ENCODE measurements at regions not wholly inside any gene's neighbourhood (a gene's known extent, or its start where the extent isn't known, plus 50 kb on each side); places are given as distances from the start of the nearest gene placed in this dataset.

DNA sequence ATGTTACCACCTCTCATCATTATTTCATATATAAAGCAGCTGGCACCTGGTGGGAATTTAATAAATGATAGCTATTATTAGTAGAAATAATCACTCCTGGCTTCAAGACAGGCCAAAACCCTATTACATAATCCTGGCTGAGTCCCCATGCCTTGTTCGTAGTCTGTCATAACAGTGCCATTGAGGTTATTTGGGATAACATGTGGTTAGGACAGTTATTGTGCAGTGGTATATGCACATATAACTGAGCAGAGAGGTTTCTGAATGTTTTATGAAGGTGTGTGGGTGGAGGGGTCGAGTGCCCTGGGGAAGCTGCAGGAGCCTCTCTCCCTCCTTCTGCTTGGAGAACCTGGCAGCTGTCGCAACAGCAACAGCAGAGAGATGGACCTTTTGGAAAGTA is 162.4 kb upstream of the NABP1 start:
- DNase-seq = no peak

DNA sequence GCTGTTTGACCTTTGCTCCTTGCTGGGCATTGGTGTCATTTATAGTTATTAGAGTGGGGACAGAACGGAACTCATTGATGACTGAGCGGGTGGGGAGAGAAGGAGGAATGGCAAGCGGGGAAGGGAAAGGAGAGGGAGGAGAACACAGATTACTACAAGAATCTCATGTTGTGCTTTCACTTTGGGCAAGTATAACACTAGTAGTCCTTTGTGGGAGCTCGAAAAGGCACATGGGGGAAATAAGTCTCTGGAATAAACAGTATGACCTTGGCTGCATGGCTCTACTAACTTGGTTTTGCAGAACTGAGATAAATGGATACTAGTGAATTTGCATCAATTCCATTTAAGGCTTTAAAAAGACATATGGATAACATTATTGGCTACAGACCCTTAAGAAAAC is 161.7 kb upstream of the NABP1 start:
- no peak for DNase-seq

GRCh38 chr2:191521608-191522208 is 156.2 kb upstream of the NABP1 start:
- DNase-seq = peak; percentile 39

DNA sequence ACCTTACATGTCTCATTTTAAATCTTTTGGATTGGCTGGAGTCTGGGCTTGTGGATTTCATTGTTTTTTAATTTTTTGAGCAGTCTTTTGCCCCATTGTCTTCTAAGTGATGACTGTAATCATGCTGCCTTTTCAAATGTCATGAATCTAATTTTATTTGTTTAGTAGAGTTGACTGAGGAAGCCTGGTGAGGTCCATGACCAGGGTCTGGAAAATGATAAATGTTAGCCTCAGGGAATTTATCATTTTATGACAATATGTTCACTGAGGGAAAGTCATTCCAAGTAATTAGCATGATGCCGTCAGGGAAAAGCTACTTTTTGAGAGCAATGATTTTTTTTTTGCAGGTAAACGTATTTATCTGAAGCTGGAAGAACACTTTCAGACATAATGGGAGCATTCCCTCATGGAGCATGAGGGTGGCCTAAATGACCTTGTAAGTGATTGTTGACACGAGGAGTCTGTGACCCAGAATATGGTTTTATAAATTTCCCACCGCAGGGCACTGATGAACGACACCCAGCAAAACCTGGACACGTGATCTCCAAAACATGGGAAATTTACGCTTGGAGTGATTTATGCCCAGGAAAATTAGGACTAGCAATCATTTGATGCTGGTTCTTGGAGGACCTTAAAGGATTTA is 155.3 kb upstream of the NABP1 start:
- no peak for DNase-seq

GRCh38 chr2:191526091-191526490 is 151.8 kb upstream of the NABP1 start:
- no peak for DNase-seq

DNA sequence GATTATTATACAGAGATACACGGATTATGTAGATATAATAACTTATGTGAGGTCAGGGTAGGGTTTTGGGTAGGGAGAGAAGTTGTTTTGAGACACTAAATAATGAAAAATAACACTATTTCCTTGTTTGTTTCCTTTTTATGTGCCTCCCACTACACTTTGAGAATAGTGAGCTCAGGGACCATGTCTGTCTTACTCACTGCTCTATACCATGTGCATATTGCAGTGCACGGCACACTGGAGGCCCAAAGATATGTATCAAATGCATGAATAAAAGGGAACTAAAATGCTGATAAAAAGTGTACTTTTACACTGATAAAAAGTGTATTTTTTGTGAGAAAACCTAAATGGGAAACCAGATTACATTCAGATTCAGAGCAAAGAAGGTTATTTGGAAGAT is 151.4 kb upstream of the NABP1 start:
- no peak for DNase-seq

DNA sequence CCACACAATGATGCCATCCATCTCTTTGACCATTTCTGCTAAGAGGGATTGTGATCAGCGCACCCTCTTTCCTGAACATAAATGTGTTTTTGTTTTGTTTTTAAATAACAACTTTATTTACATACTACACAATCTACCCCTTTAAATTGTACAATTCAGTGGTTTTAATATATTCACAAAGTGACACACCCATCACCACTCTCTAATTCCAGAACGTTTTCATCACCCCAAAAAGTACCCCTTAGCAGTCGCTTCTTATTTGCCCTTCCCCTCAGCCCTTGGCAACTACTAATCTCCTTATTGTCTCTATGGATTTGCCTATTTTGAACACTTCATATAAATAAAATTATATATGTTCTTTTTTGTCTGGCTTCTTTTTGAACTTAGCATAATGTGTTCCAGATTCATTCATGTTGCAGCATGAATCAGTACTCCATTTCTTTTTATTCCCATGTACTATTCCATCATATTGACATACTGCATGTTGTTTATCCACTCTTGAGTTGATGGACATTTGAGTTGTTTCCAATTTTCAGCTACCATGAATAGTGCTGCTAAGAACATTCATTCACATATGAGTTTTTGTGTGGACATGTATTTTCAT is 150.9 kb upstream of the NABP1 start:
- no peak for DNase-seq

GRCh38 chr2:191530618-191531017 is 147.3 kb upstream of the NABP1 start:
- no peak for DNase-seq

DNA sequence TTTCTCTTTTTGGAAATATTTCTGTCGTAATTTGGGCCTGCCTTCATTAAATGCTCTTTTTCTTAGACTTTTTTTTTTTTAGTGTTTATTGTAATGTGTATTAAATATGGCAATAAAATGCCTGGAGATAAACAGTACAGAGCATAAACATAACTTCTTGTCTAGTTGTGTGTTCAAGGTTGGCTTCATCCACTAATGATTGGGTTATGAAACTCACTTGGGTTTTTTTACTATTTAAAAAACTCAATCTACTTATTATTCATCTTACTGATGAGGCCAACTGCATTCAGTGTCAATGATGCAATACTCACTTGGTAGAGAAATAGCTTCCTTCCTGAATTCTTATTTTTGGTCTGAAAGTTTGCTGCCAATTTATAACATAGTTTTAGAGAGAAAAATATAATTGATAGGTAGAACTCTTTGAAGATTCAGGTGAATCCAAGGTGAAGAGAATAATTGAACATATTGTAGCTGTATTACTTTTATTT is 144.2 kb upstream of the NABP1 start:
- DNase-seq = no peak

- no peak for DNase-seq
These were observed 140.0 kb upstream of the NABP1 start for GRCh38 chr2:191537921-191538320.

DNA sequence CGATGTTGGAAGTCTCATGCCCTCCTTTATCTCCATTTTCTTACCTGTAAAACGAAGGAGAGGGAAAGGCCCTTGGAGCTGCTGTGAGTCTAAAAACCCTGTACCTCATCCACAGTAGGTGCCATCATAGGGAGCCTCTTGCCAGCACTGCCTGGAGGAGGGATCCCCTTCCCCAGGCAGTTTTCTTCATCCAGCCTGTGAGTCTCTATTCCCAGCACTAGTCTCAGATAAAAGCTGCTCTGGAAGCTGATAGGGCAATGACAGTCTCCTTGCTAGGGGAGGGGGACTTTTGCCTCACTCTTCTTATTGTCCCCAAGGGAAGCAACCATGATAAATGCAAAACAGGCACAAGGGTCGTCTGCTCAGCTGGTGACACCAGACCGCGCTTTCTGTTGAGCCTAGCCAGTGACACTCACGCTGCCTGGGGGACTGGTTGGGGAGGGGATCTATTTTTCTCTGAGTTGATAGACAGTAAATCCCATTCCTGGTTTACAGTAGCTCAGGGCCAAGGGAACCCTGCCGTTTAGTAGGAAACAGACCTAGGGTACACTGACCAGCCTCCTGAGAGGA is 139.5 kb upstream of the NABP1 start:
- DNase-seq = no peak

- DNase-seq = peak; percentile 38
These were observed 138.9 kb upstream of the NABP1 start for GRCh38 chr2:191539068-191539467.

GRCh38 chr2:191540681-191541080 is 137.3 kb upstream of the NABP1 start:
- DNase-seq = no peak

DNA sequence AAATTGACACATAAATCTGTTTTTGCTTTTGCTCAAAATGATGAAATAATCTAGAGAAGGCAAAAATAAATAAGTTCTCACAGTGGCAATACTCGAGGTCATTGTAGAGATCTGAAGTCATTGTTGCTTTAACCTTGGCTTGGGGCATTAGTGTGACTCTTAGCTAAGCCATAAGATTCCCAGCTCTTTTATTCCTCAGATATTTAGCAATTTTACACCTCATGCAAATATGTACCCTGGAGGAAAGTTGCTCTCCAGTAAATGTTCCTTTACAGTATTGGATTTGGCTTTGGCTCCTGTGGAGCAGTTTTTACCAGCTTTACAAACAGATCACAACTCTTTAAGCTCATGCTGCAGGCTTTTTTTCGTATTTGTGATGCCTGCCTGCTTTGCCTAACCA is 134.2 kb upstream of the NABP1 start:
- DNase-seq = no peak

GRCh38 chr2:191544461-191545062 is 133.4 kb upstream of the NABP1 start:
- DNase-seq = no peak

DNA sequence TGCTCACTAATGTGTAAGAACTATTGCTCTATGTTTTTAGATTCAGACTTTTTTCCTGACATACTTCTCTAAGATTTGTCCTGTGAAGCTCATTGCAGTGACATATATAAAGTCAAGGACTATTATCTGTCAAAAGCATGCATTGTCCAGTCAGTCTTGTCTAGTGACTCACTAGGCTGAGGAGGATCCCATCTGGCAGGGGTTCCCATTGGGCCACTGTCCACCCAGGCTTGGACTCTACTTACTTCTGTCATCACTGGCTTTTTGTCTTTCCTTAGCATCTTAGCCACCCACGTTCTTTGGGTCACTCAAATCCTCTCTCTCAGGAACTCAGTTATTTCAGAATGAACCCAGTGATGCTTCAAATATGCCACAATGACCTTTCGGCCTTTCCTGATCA is 132.6 kb upstream of the NABP1 start:
- no peak for DNase-seq

DNA sequence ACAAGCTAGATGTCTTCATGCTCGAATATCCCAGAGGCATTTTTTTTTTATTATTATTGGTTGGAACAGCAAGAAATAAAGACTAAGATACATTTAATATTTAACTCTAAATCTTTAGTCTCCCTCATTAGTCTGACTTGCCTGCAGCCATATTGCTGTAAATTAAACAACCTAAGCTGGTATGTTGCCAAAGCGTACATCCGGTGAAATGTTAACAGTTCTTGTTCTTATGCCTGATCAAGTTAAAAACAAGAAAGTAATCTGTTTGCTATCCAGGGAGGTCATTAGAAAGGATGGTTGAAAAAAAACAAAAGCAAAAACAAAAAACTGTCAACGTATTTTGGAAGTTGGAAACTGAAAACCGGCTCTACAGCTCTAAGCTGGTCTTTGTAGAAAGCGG is 125.9 kb upstream of the NABP1 start:
- peak; percentile 31 for DNase-seq

DNA sequence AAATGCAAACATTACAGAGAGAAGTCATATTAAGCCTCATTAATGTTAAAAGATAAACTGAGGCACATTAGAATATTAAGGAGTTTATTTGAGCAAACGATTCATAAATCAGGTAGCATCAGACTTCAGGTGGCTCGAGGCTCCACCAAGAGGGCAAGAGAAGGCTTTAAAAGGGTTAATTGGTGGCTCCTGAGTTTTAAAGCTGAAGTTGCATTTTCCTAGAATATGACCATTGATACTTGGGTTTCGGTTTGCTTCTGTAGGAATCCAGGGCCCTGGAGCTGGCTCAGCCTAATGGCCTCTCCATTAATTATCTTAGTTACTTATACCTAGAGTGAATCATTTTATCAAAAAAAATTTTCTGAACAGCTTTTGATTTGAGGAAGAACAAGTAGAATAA is 123.7 kb upstream of the NABP1 start:
- DNase-seq = no peak

GRCh38 chr2:191555092-191555742 is 122.7 kb upstream of the NABP1 start:
- peak; percentile 73 for DNase-seq

GRCh38 chr2:191556463-191556862 is 121.5 kb upstream of the NABP1 start:
- no peak for DNase-seq

DNA sequence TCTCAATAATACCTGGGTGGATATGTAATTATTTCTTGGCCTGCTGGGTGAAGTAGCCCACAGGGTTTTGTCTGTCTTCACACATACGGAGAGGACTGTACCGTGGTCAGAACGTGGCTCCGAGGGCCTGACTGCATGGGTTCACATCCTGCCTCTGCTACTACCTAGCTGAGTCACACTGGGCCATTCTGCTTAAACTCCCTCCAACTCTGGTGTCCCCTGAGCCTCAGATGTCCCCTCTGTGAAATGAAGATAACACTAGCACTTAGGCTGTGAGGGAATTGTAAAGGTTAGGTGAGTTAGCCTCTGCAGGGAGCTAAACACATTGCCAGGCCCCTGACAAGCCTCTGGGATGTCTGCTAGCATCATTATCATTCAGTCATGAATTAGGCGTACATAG is 120.1 kb upstream of the NABP1 start:
- DNase-seq = no peak

- DNase-seq = no peak
These were observed 118.4 kb upstream of the NABP1 start for GRCh38 chr2:191559569-191559968.

- peak; percentile 82 for DNase-seq
These were observed 117.4 kb upstream of the NABP1 start for GRCh38 chr2:191560411-191560980.

Data from NCI-H2171 treated with DMSO at 0.1 percent for 48 hours (cell line).